OCI-LY3 (cell line): ENCODE measurements at regions not wholly inside any gene's neighbourhood (a gene's known extent, or its start where the extent isn't known, plus 50 kb on each side); places are given as distances from the start of the nearest gene placed in this dataset.

ENCODE experiments used
- H2AFZ ChIP-seq: fragments of 200-600, 300-600 bp; shearing (Covaris generic); 2 replicates; pipeline ENCODE4 v1.6.0; 2014; ENCODE audit warnings: antibody characterized with exemption, low read depth, low read length
- H3K27ac ChIP-seq: fragments of 200-600, 300-600 bp; sonication (generic); 2 replicates; pipeline ENCODE4 v1.5.1; 2014; ENCODE audit warnings: mild to moderate bottlenecking, low read length, moderate library complexity, mixed read lengths
- H3K27me3 ChIP-seq: fragments of 200-600, 300-600 bp; sonication (generic); 2 replicates; pipeline ENCODE4 v1.6.1; 2014; ENCODE audit warnings: low read depth, low read length, mixed read lengths
- H3K36me3 ChIP-seq: fragments of 200-600, 300-600 bp; sonication (generic); replicated peaks from 2 replicates; pipeline ENCODE3; 2014; ENCODE audit warnings: low read depth, low read length, mixed read lengths
- H3K4me1 ChIP-seq: fragments of 300-600, 200-600 bp; sonication (generic); 2 replicates; pipeline ENCODE4 v1.6.1; 2014; ENCODE audit warnings: low read length, mixed read lengths
- H3K4me2 ChIP-seq: fragments of 200-600, 300-600 bp; sonication (generic); 2 replicates; pipeline ENCODE4 v1.6.1; 2014; ENCODE audit warnings: low read length, mixed read lengths
- H3K4me3 ChIP-seq: fragments of 300-600, 200-600 bp; sonication (generic); 2 replicates; pipeline ENCODE4 v1.5.1; 2014; ENCODE audit warnings: antibody characterized with exemption, mild to moderate bottlenecking, low read length, moderate library complexity
- H3K79me2 ChIP-seq: fragments of 300-600, 200-600 bp; shearing (Covaris generic); 2 replicates; pipeline ENCODE4 v1.6.1; 2014; ENCODE audit warnings: mild to moderate bottlenecking, low read length, mixed read lengths
- H3K9ac ChIP-seq: fragments of 300-600, 200-600 bp; shearing (Covaris generic); 2 replicates; pipeline ENCODE4 v1.6.0; 2014; ENCODE audit warnings: mild to moderate bottlenecking, low read length, moderate library complexity
- H3K9me3 ChIP-seq: fragments of 200-600, 300-600 bp; shearing (Covaris generic); 2 replicates; pipeline ENCODE4 v1.6.1; 2014; ENCODE audit warnings: low read length, mixed read lengths; ENCODE audit not compliant: insufficient read depth
- H4K20me1 ChIP-seq: fragments of 200-600, 300-600 bp; sonication (generic); 2 replicates; pipeline ENCODE4 v1.6.1; 2016; ENCODE audit warnings: low read length, mixed read lengths; ENCODE audit not compliant: insufficient read depth
- CTCF ChIP-seq: fragments of 200-600, 300-600 bp; sonication (generic); IDR thresholded peaks from 2 replicates; pipeline ENCODE4 v1.5.1; 2014; ENCODE audit warnings: antibody characterized with exemption, low read length, low read depth
- EZH2phosphoT487 ChIP-seq: fragments of 200-600 bp; shearing (Covaris generic); IDR thresholded peaks from 2 replicates; pipeline ENCODE4 v1.6.1; 2018; ENCODE audit warnings: antibody characterized with exemption, mixed run types, low read depth

GRCh38 chr5:53825016-53825415, 264.6 kb downstream of the NDUFS4 start:
- H4K20me1 ChIP-seq: no peaks in the 10 kb centered on the region
- H3K27me3 ChIP-seq: no peaks in the 10 kb centered on the region
- no peak overlapping the region for H3K27ac ChIP-seq
- no peaks in the 10 kb centered on the region for H3K9me3 ChIP-seq
- no peak overlapping the region for H3K9ac ChIP-seq
- no peaks in the 10 kb centered on the region for H3K79me2 ChIP-seq
- H3K4me1 ChIP-seq: peaks cover 21% of the 10 kb centered on the region
- H3K36me3 ChIP-seq: no peaks in the 10 kb centered on the region
- H2AFZ ChIP-seq: no peak overlapping the region
- no peak overlapping the region for H3K4me2 ChIP-seq
- TF ChIP-seq CTCF: no peak
- no peak for TF ChIP-seq EZH2phosphoT487
- H3K4me3 ChIP-seq: no peak overlapping the region

- H2AFZ ChIP-seq: no peak overlapping the region
- no peaks in the 10 kb centered on the region for H3K27me3 ChIP-seq
- no peaks in the 10 kb centered on the region for H3K9me3 ChIP-seq
- no peak overlapping the region for H3K4me2 ChIP-seq
- H3K4me3 ChIP-seq: no peak overlapping the region
- H3K27ac ChIP-seq: no peak overlapping the region
- H3K4me1 ChIP-seq: peaks cover 13% of the 10 kb centered on the region
- no peak for TF ChIP-seq EZH2phosphoT487
- TF ChIP-seq CTCF: no peak
- H3K79me2 ChIP-seq: no peaks in the 10 kb centered on the region
- H3K36me3 ChIP-seq: no peaks in the 10 kb centered on the region
- H4K20me1 ChIP-seq: no peaks in the 10 kb centered on the region
- no peak overlapping the region for H3K9ac ChIP-seq
Observed at GRCh38 chr5:53825926-53826325, 265.5 kb downstream of the NDUFS4 start.

GRCh38 chr5:53826504-53826903, 266.1 kb downstream of the NDUFS4 start:
- Histone ChIP-seq H3K27me3 (no peaks in the 10 kb centered on the region), H3K27ac (no peak overlapping the region), H3K9me3 (no peaks in the 10 kb centered on the region), H3K4me3 (no peak overlapping the region), H3K36me3 (no peaks in the 10 kb centered on the region), H3K79me2 (no peaks in the 10 kb centered on the region), H3K4me2 (no peak overlapping the region), H3K9ac (no peak overlapping the region), H2AFZ (no peak overlapping the region), H3K4me1 (peaks cover 7% of the 10 kb centered on the region), H4K20me1 (no peaks in the 10 kb centered on the region)
- TF ChIP-seq CTCF: no peak
- TF ChIP-seq EZH2phosphoT487: no peak

DNA sequence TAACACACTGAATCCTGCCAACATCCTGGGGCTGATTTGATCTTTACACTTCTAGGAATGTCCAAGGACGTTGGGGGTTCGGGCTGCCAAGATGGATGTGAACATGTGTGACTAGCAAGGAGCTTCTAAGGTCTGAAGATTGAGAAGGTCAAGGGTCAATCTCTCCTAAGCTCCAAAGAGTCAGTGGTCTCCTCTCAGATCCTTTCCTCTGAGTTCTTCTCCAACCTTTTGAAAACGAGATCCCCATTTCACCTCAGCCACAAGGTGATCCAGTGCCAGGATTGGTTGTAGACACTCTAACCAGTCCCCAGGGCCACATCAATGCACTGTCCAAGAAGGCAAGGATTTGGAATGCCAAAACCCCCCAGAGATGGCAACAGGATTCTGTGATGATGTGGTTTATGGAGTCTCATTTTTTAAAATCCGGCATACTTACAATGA, 266.8 kb downstream of the NDUFS4 start:
- no peak overlapping the region for H3K27ac ChIP-seq
- H3K9me3 ChIP-seq: no peaks in the 10 kb centered on the region
- H4K20me1 ChIP-seq: no peaks in the 10 kb centered on the region
- H2AFZ ChIP-seq: no peak overlapping the region
- H3K9ac ChIP-seq: no peak overlapping the region
- H3K36me3 ChIP-seq: no peaks in the 10 kb centered on the region
- H3K79me2 ChIP-seq: no peaks in the 10 kb centered on the region
- TF ChIP-seq EZH2phosphoT487: no peak
- TF ChIP-seq CTCF: no peak
- H3K27me3 ChIP-seq: no peaks in the 10 kb centered on the region
- 0 out of 2 replicates have a peak, but pooled peaks cover 4% of the 10 kb centered on the region for H3K4me1 ChIP-seq
- no peak overlapping the region for H3K4me3 ChIP-seq
- H3K4me2 ChIP-seq: no peak overlapping the region
